H9 (cell line): ENCODE measurements at regions not wholly inside any gene's neighbourhood (a gene's known extent, or its start where the extent isn't known, plus 50 kb on each side); places are given as distances from the start of the nearest gene placed in this dataset.

Experiments used
- DNase-seq: peaks from one replicate; pipeline ENCODE4 v3.0.0-alpha.2; 2017
- H2AFZ ChIP-seq: one replicate; pipeline ENCODE4 v1.6.1; 2013; ENCODE audit warnings: mild to moderate bottlenecking, low read length, control low read depth, moderate library complexity
- H2AK5ac ChIP-seq: 2 replicates; pipeline ENCODE4 v1.6.1; 2013; ENCODE audit warnings: low read length, control low read depth, mixed read lengths; ENCODE audit not compliant: insufficient read length
- H2BK120ac ChIP-seq: one replicate; pipeline ENCODE4 v1.6.1; 2013; ENCODE audit warnings: low read depth, mild to moderate bottlenecking, low read length, control low read depth, inconsistent platforms; ENCODE audit not compliant: poor library complexity, severe bottlenecking
- H2BK12ac ChIP-seq: 2 replicates; pipeline ENCODE4 v1.6.1; 2013; ENCODE audit warnings: low read length, control low read depth, mixed read lengths, low read depth; ENCODE audit not compliant: insufficient read length
- H2BK15ac ChIP-seq: 2 replicates; pipeline ENCODE4 v1.6.1; 2013; ENCODE audit warnings: low read depth, low read length, control low read depth
- H2BK20ac ChIP-seq: one replicate; pipeline ENCODE4 v1.6.1; 2013; ENCODE audit warnings: low read depth, mild to moderate bottlenecking, low read length, control low read depth, inconsistent platforms; ENCODE audit not compliant: poor library complexity, severe bottlenecking
- H2BK5ac ChIP-seq: 2 replicates; pipeline ENCODE4 v1.6.1; 2013; ENCODE audit warnings: low read length, control low read depth, mixed read lengths; ENCODE audit not compliant: insufficient read length
- H3K14ac ChIP-seq: 2 replicates; pipeline ENCODE4 v1.6.1; 2013; ENCODE audit warnings: low read length, control low read depth; ENCODE audit not compliant: insufficient read depth
- H3K18ac ChIP-seq: 2 replicates; pipeline ENCODE4 v1.6.1; 2013; ENCODE audit warnings: low read depth, mild to moderate bottlenecking, mixed read lengths, low read length, control low read depth; ENCODE audit not compliant: insufficient read length
- H3K23ac ChIP-seq: 2 replicates; pipeline ENCODE4 v1.6.1; 2013; ENCODE audit warnings: low read length, control low read depth, mixed read lengths, low read depth; ENCODE audit not compliant: insufficient read length
- H3K23me2 ChIP-seq: 2 replicates; pipeline ENCODE4 v1.6.1; 2013; ENCODE audit warnings: low read depth, mild to moderate bottlenecking, mixed read lengths, low read length, control low read depth; ENCODE audit not compliant: insufficient read length, poor library complexity, severe bottlenecking
- H3K27ac ChIP-seq: 2 replicates; pipeline ENCODE4 v1.5.1; 2013; ENCODE audit warnings: low read length, control low read depth, mixed read lengths, low read depth; ENCODE audit not compliant: insufficient read length
- H3K27me3 ChIP-seq: 2 replicates; pipeline ENCODE4 v1.6.1; 2013; ENCODE audit warnings: low read length, control low read depth, inconsistent platforms; ENCODE audit not compliant: insufficient read depth
- H3K4ac ChIP-seq: 2 replicates; pipeline ENCODE4 v1.6.1; 2013; ENCODE audit warnings: low read depth, mild to moderate bottlenecking, control low read depth, inconsistent platforms, low read length, moderate library complexity
- H3K4me1 ChIP-seq: 2 replicates; pipeline ENCODE4 v1.6.1; 2013; ENCODE audit warnings: low read length, control low read depth, inconsistent platforms; ENCODE audit not compliant: insufficient read depth
- H3K4me2 ChIP-seq: 2 replicates; pipeline ENCODE4 v1.6.1; 2013; ENCODE audit warnings: low read length, control low read depth, mixed read lengths; ENCODE audit not compliant: insufficient read length, insufficient read depth
- H3K56ac ChIP-seq: 2 replicates; pipeline ENCODE4 v1.6.1; 2013; ENCODE audit warnings: low read depth, mild to moderate bottlenecking, mixed read lengths, low read length, control low read depth; ENCODE audit not compliant: insufficient read length
- H3K79me1 ChIP-seq: 2 replicates; pipeline ENCODE4 v1.6.1; 2013; ENCODE audit warnings: low read depth, mild to moderate bottlenecking, moderate library complexity, low read length, control low read depth, inconsistent platforms; ENCODE audit not compliant: insufficient read depth, poor library complexity, severe bottlenecking
- H3K79me2 ChIP-seq: 2 replicates; pipeline ENCODE4 v1.6.1; 2013; ENCODE audit warnings: low read length, control low read depth, inconsistent platforms; ENCODE audit not compliant: insufficient read depth
- H3K9ac ChIP-seq: 2 replicates; pipeline ENCODE4 v1.6.1; 2013; ENCODE audit warnings: low read length, control low read depth, mixed read lengths; ENCODE audit not compliant: insufficient read length; ENCODE audit errors: extremely low read depth
- H3K9me3 ChIP-seq: one replicate; pipeline ENCODE4 v1.6.1; 2013; ENCODE audit warnings: low read depth, low read length, inconsistent platforms; ENCODE audit not compliant: control insufficient read depth
- H3T11ph ChIP-seq: one replicate; pipeline ENCODE4 v1.6.1; 2013; ENCODE audit warnings: mild to moderate bottlenecking, low read length, control low read depth, inconsistent platforms
- H4K20me1 ChIP-seq: one replicate; pipeline ENCODE4 v1.6.1; 2013; ENCODE audit not compliant: control insufficient read depth, insufficient read length, insufficient read depth
- H4K5ac ChIP-seq: 2 replicates; pipeline ENCODE4 v1.6.1; 2013; ENCODE audit warnings: low read depth, mild to moderate bottlenecking, mixed read lengths, low read length, control low read depth; ENCODE audit not compliant: insufficient read length
- H4K8ac ChIP-seq: replicated peaks from 2 replicates; pipeline ENCODE4 v1.6.1; 2013; ENCODE audit warnings: low read length, control low read depth, mixed read lengths, low read depth; ENCODE audit not compliant: insufficient read length
- H4K91ac ChIP-seq: 2 replicates; pipeline ENCODE4 v1.6.1; 2013; ENCODE audit warnings: low read depth, mild to moderate bottlenecking, moderate library complexity, mixed read lengths, low read length, control low read depth; ENCODE audit not compliant: insufficient read length
- H3K27ac Mint-ChIP-seq, 3 experiments: 2 replicates in 2 of 3; 3 replicates in 1 of 3; pipeline ENCODE4 v1.8.0; 2020 to 2021; ENCODE audit warnings: mixed read lengths in 3 of 3, mild to moderate bottlenecking in 1 of 3, moderate library complexity in 1 of 3
- H3K27me3 Mint-ChIP-seq: 2 replicates; pipeline ENCODE4 v1.8.0; 2021; ENCODE audit warnings: low read depth, mild to moderate bottlenecking, moderate library complexity, mixed read lengths
- H3K36me3 Mint-ChIP-seq, 3 experiments: 2 replicates in 2 of 3; 3 replicates in 1 of 3; pipeline ENCODE4 v1.8.0; 2020 to 2021; ENCODE audit warnings: low read depth in 3 of 3, mixed read lengths in 3 of 3; ENCODE audit not compliant: insufficient read depth in 1 of 3
- H3K4me1 Mint-ChIP-seq, 2 experiments: 2 replicates each; pipeline ENCODE4 v1.8.0; 2020; ENCODE audit warnings: mixed read lengths in 2 of 2
- H3K4me3 Mint-ChIP-seq, 2 experiments: 2 replicates in 1 of 2; 3 replicates in 1 of 2; pipeline ENCODE4 v1.8.0; 2020 to 2021; ENCODE audit warnings: mild to moderate bottlenecking in 2 of 2, mixed read lengths in 2 of 2, moderate library complexity in 1 of 2
- H3K9me3 Mint-ChIP-seq, 2 experiments: 2 replicates in 1 of 2; 3 replicates in 1 of 2; pipeline ENCODE4 v1.8.0; 2020; ENCODE audit warnings: mild to moderate bottlenecking in 2 of 2, mixed read lengths in 2 of 2, moderate library complexity in 1 of 2
- CTCF ChIP-seq: fragments of 200-600 bp; sonication (generic); conservative IDR thresholded peaks from 3 replicates; pipeline ENCODE4 v1.8.0; 2021; ENCODE audit warnings: antibody characterized with exemption, mild to moderate bottlenecking
- WGBS: extraction: QIAGEN DNeasy Blood & Tissue Kit; methylation state at CpG from one replicate; pipeline ENCODE4 v1.1.7; 2013; ENCODE audit warnings: missing lambda C conversion rate, low lambda C conversion rate, mixed read lengths; ENCODE audit not compliant: insufficient read length; ENCODE audit errors: extremely low coverage; 5-methylcytosine and 5-hydroxymethylcytosine counted together

- Histone ChIP-seq H3K23me2 (no peaks in the 10 kb centered on the region), H3K4me2 (no peak overlapping the region), H2BK120ac (no peak overlapping the region), H3K27ac (no peak overlapping the region), H3T11ph (no peak overlapping the region), H2BK12ac (no peak overlapping the region), H4K5ac (no peak overlapping the region), H2BK5ac (no peak overlapping the region), H2BK15ac (no peak overlapping the region), H3K9me3 (no peaks in the 10 kb centered on the region), H2AK5ac (no peak overlapping the region), H4K91ac (no peak overlapping the region), H4K20me1 (no peaks in the 10 kb centered on the region), H3K4me1 (0 out of 2 replicates have a peak, but pooled peaks cover 2% of the 10 kb centered on the region), H2AFZ (no peak overlapping the region), H3K27me3 (no peaks in the 10 kb centered on the region), H4K8ac (no peak overlapping the region), H3K4ac (no peak overlapping the region), H2BK20ac (no peak overlapping the region), H3K23ac (no peak overlapping the region), H3K79me2 (no peaks in the 10 kb centered on the region), H3K18ac (no peak overlapping the region), H3K9ac (no peak overlapping the region), H3K79me1 (no peaks in the 10 kb centered on the region), H3K14ac (no peak overlapping the region), H3K56ac (no peak overlapping the region)
- no CpG with 5 or more reads among the region's 4 CpGs for WGBS
- Mint-ChIP-seq H3K4me1 (peaks cover 16 to 18% of the 10 kb centered on the region in 2 experiments), H3K27me3 (peaks cover 2% of the 10 kb centered on the region; the same call in 1 of the 2 replicates), H3K36me3 (peaks cover 0 to 2% (median 0%) of the 10 kb centered on the region in 3 experiments; a peak in 1 of 7 replicates), H3K4me3 (no peak overlapping the region), H3K27ac (no peak overlapping the region), H3K9me3 (no peaks in the 10 kb centered on the region; a peak in 2 of 5 replicates)
- no peak for TF ChIP-seq CTCF
- no peak for DNase-seq
These were observed 85.2 kb upstream of the SPATS2L start for GRCh38 chr2:200221055-200221955.
